ENCODE measurements at regions not wholly inside any gene's neighbourhood (a gene's known extent, or its start where the extent isn't known, plus 50 kb on each side); places are given as distances from the start of the nearest gene placed in this dataset.

- TF ChIP-seq, protein P1, sequence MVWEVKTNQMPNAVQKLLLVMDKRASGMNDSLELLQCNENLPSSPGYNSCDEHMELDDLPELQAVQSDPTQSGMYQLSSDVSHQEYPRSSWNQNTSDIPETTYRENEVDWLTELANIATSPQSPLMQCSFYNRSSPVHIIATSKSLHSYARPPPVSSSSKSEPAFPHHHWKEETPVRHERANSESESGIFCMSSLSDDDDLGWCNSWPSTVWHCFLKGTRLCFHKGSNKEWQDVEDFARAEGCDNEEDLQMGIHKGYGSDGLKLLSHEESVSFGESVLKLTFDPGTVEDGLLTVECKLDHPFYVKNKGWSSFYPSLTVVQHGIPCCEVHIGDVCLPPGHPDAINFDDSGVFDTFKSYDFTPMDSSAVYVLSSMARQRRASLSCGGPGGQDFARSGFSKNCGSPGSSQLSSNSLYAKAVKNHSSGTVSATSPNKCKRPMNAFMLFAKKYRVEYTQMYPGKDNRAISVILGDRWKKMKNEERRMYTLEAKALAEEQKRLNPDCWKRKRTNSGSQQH (CRISPR knock-in tag; IDR thresholded peaks at IDR 0.05), result no peak
- TF ChIP-seq NR1H2 (CRISPR knock-in tag; IDR thresholded peaks at IDR 0.05) (no peak), AFF1 (IDR thresholded peaks at IDR 0.05; ENCODE audit: low read depth in 1 of 2, partially characterized antibody in 2 of 2) (no peak), ZNF398 (CRISPR knock-in tag; IDR thresholded peaks at IDR 0.05) (no peak), NR2F6 (CRISPR knock-in tag; IDR thresholded peaks at IDR 0.05) (no peak), HMBOX1 (IDR thresholded peaks at IDR 0.05) (no peak), TBP (optimal IDR thresholded peaks at IDR 0.05; ENCODE audit: low read depth, low read length) (no peak), KLF10 (CRISPR knock-in tag; IDR thresholded peaks at IDR 0.05) (no peak), TBL1XR1 (IDR thresholded peaks at IDR 0.05; ENCODE audit: low read length in 2 of 2) (no peak), DEAF1 (CRISPR knock-in tag; IDR thresholded peaks at IDR 0.05) (no peak), HDAC8 (tag; IDR thresholded peaks at IDR 0.05) (no peak)
Measured at GRCh38 chr4:22970665-22971064, 277.9 kb downstream of the GBA3 start (continued).

All from K562 (cell line).